ENCODE measurements at regions not wholly inside any gene's neighbourhood (a gene's known extent, or its start where the extent isn't known, plus 50 kb on each side); places are given as distances from the start of the nearest gene placed in this dataset.

DNA sequence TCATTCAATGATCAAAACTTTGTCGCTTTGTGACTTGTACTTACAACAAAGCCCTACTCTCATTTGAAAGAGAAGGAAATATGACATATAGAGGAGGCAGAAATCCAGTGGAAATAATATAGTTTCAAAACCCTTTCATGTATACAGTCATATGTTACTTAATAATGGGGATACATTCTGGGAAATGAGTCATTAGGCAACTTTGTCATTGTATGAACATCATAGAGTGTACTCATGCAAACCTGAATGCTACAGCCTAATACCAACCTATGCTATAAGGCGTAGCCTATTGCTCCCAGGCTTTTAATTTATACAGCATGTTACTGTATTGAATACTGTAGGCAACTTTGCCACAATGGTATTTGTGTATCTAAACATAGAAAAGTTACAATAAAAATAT is 69.0 kb upstream of the SMC2 start:
- Histone ChIP-seq H3K4me1 (ENCODE audit: control insufficient read depth, insufficient read depth, low read length) (no peaks in the 10 kb centered on the region), H3K9me3 (ENCODE audit: control insufficient read depth, insufficient read depth, low read depth, low read length) (no peaks in the 10 kb centered on the region), H3K4me3 (ENCODE audit: low read depth in 2 of 2, low read length in 2 of 2) (no peak overlapping the region), H3K36me3 (ENCODE audit: control insufficient read depth, insufficient read depth, low read length) (no peaks in the 10 kb centered on the region), H3K27ac (ENCODE audit: low read length) (no peak overlapping the region), H3K27me3 (ENCODE audit: control insufficient read depth, insufficient read depth, low read length) (no peaks in the 10 kb centered on the region)
- no peak for ATAC-seq
- in situ Hi-C loops (cut with HindIII; ENCODE audit: low pct_unique_long_range_greater_than_20kb, low sequenced_read_pairs): no loop called here
- no TSS peak for BruUV-seq (replicated peaks)
- CTCF ChIA-PET: no interaction called here
- intact Hi-C loops (cut with micrococcal nuclease; ENCODE audit: unreplicated experiment): no loop called here
- POLR2A ChIA-PET: no interaction called here
- DNase-seq (ENCODE audit: low read depth, low spot score): no peak
- TF ChIP-seq, protein P1, sequence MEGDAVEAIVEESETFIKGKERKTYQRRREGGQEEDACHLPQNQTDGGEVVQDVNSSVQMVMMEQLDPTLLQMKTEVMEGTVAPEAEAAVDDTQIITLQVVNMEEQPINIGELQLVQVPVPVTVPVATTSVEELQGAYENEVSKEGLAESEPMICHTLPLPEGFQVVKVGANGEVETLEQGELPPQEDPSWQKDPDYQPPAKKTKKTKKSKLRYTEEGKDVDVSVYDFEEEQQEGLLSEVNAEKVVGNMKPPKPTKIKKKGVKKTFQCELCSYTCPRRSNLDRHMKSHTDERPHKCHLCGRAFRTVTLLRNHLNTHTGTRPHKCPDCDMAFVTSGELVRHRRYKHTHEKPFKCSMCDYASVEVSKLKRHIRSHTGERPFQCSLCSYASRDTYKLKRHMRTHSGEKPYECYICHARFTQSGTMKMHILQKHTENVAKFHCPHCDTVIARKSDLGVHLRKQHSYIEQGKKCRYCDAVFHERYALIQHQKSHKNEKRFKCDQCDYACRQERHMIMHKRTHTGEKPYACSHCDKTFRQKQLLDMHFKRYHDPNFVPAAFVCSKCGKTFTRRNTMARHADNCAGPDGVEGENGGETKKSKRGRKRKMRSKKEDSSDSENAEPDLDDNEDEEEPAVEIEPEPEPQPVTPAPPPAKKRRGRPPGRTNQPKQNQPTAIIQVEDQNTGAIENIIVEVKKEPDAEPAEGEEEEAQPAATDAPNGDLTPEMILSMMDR (IDR thresholded peaks at IDR 0.05): no peak
- TF ChIP-seq TCF7L2 (IDR thresholded peaks at IDR 0.05; ENCODE audit: low read depth, low read length) (no peak), POLR2AphosphoS5 (IDR thresholded peaks at IDR 0.05; ENCODE audit: low read depth, low read length) (no peak), SIN3A (IDR thresholded peaks at IDR 0.05; ENCODE audit: borderline replicate concordance, insufficient read depth, low read depth, low read length) (no peak)
- TF ChIP-seq, protein P2, sequence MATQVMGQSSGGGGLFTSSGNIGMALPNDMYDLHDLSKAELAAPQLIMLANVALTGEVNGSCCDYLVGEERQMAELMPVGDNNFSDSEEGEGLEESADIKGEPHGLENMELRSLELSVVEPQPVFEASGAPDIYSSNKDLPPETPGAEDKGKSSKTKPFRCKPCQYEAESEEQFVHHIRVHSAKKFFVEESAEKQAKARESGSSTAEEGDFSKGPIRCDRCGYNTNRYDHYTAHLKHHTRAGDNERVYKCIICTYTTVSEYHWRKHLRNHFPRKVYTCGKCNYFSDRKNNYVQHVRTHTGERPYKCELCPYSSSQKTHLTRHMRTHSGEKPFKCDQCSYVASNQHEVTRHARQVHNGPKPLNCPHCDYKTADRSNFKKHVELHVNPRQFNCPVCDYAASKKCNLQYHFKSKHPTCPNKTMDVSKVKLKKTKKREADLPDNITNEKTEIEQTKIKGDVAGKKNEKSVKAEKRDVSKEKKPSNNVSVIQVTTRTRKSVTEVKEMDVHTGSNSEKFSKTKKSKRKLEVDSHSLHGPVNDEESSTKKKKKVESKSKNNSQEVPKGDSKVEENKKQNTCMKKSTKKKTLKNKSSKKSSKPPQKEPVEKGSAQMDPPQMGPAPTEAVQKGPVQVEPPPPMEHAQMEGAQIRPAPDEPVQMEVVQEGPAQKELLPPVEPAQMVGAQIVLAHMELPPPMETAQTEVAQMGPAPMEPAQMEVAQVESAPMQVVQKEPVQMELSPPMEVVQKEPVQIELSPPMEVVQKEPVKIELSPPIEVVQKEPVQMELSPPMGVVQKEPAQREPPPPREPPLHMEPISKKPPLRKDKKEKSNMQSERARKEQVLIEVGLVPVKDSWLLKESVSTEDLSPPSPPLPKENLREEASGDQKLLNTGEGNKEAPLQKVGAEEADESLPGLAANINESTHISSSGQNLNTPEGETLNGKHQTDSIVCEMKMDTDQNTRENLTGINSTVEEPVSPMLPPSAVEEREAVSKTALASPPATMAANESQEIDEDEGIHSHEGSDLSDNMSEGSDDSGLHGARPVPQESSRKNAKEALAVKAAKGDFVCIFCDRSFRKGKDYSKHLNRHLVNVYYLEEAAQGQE (IDR thresholded peaks at IDR 0.05; ENCODE audit: insufficient read depth in 1 of 2, low read depth in 2 of 2, low read length in 1 of 2): no peak

DNA sequence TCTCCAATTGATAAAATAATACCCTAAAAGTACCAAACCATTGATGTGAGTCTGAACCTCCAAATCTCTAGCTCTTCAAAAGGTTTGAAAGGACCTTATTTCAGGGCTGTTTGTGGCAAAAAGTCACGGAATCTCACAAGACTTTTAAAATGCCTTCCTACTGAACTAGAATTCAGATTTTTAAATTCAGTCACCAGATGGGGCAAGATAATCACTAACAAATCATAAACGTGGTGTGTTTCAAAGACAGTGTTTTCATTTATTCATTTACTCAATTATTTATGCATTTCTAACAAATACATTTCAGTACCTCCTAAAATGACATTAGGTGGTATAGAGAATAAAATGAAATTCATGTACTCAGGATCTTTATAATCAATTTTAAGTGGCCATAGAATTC is 68.2 kb upstream of the SMC2 start:
- POLR2A ChIA-PET: no interaction called here
- BruUV-seq (replicated peaks): no TSS peak
- Histone ChIP-seq H3K4me3 (ENCODE audit: low read depth in 2 of 2, low read length in 2 of 2) (no peak overlapping the region), H3K9me3 (ENCODE audit: control insufficient read depth, insufficient read depth, low read depth, low read length) (no peaks in the 10 kb centered on the region), H3K27ac (ENCODE audit: low read length) (no peak overlapping the region), H3K27me3 (ENCODE audit: control insufficient read depth, insufficient read depth, low read length) (no peaks in the 10 kb centered on the region), H3K4me1 (ENCODE audit: control insufficient read depth, insufficient read depth, low read length) (no peaks in the 10 kb centered on the region), H3K36me3 (ENCODE audit: control insufficient read depth, insufficient read depth, low read length) (no peaks in the 10 kb centered on the region)
- CTCF ChIA-PET: no interaction called here
- intact Hi-C loops (cut with micrococcal nuclease; ENCODE audit: unreplicated experiment) (no loop called here), in situ Hi-C loops (cut with HindIII; ENCODE audit: low pct_unique_long_range_greater_than_20kb, low sequenced_read_pairs) (no loop called here)
- ATAC-seq (no peak), DNase-seq (ENCODE audit: low read depth, low spot score) (no peak)
- TF ChIP-seq POLR2AphosphoS5 (IDR thresholded peaks at IDR 0.05; ENCODE audit: low read depth, low read length) (no peak), SIN3A (IDR thresholded peaks at IDR 0.05; ENCODE audit: borderline replicate concordance, insufficient read depth, low read depth, low read length) (no peak), TCF7L2 (IDR thresholded peaks at IDR 0.05; ENCODE audit: low read depth, low read length) (no peak)
- TF ChIP-seq, protein P2 (IDR thresholded peaks at IDR 0.05; ENCODE audit: insufficient read depth in 1 of 2, low read depth in 2 of 2, low read length in 1 of 2): no peak
- TF ChIP-seq, protein P1 (IDR thresholded peaks at IDR 0.05): no peak
